Esophagus muscularis mucosa (tissue), 3 donors: ENCODE measurements at regions not wholly inside any gene's neighbourhood (a gene's known extent, or its start where the extent isn't known, plus 50 kb on each side); places are given as distances from the start of the nearest gene placed in this dataset.

Experiments used
- CTCF ChIP-seq, 3 experiments: fragments of 200-600 bp in 2 of 3; fragments of 450-650 bp in 1 of 3; sonication (generic) in 2 of 3; IDR thresholded peaks; one replicate each; pipeline ENCODE4 v1.5.1; 2017 to 2019; ENCODE audit warnings: antibody characterized with exemption in 3 of 3, mild to moderate bottlenecking in 2 of 3, moderate library complexity in 1 of 3
- EP300 ChIP-seq: sonication (generic); formaldehyde crosslinking; IDR thresholded peaks from one replicate; pipeline ENCODE4 v1.6.1; 2017; ENCODE audit warnings: antibody characterized with exemption

GRCh38 chr2:126976721-126977328 is 78.1 kb downstream of the TEX51 start:
- TF ChIP-seq CTCF (IDR thresholded peaks at IDR 0.05) (no peak), EP300 (no peak)
